ENCODE measurements at regions not wholly inside any gene's neighbourhood (a gene's known extent, or its start where the extent isn't known, plus 50 kb on each side); places are given as distances from the start of the nearest gene placed in this dataset.

GRCh38 chr4:181161669-181162068 lies 1081.5 kb upstream of the TENM3 start:
- Histone ChIP-seq H3K9ac (ENCODE audit: control insufficient read depth, insufficient read depth, low read length) (no peak overlapping the region), H3K36me3 (ENCODE audit: control insufficient read depth in 2 of 2, insufficient read depth in 2 of 2, low read length in 1 of 2) (no peaks in the 10 kb centered on the region), H4K20me1 (ENCODE audit: control insufficient read depth, insufficient read depth) (no peaks in the 10 kb centered on the region), H3K4me1 (ENCODE audit: control insufficient read depth, insufficient read depth, low read length) (no peaks in the 10 kb centered on the region), H3K4me2 (ENCODE audit: control insufficient read depth, insufficient read depth) (no peak overlapping the region), H3K4me3 (no peak overlapping the region), H3K79me2 (ENCODE audit: control insufficient read depth, insufficient read depth, low read length) (no peaks in the 10 kb centered on the region), H3K9me3 (replicated peaks; ENCODE audit: control insufficient read depth, insufficient read depth, low read length) (no peaks in the 10 kb centered on the region), H3K27ac (ENCODE audit: control insufficient read depth, insufficient read depth) (no peak overlapping the region), H3K27me3 (replicated peaks in 1 of 2; ENCODE audit: control insufficient read depth in 2 of 2, insufficient read depth in 2 of 2, low read length in 1 of 2) (no peaks in the 10 kb centered on the region), H2AFZ (ENCODE audit: control insufficient read depth, low read depth, low read length) (no peak overlapping the region)
- in situ Hi-C loops (cut with MboI) (no loop called here), intact Hi-C loops (cut with micrococcal nuclease; ENCODE audit: unreplicated experiment) (no loop called here)
- ChIA-PET CTCF (interaction anchor here (1.4 kb wide), 1 partner anchor 16 kb away, joined by 5 read pairs; no protein-coding TSS in a partner anchor), POLR2A (no interaction called here), SMC1A (ENCODE audit: uncharacterized antibody, unreplicated experiment) (no interaction called here), RAD21 (ENCODE audit: unreplicated experiment) (interaction anchor here (0.9 kb wide), 1 partner anchor 39 kb away, joined by 3 read pairs; no protein-coding TSS in a partner anchor)
- WGBS (ENCODE audit: insufficient coverage, insufficient replicate concordance, low lambda C conversion rate, missing lambda C conversion rate), result 15% methylated on average over 4 of the region's 4 CpGs
- no TSS peak for BruUV-seq (replicated peaks)
- TF ChIP-seq, protein P1, sequence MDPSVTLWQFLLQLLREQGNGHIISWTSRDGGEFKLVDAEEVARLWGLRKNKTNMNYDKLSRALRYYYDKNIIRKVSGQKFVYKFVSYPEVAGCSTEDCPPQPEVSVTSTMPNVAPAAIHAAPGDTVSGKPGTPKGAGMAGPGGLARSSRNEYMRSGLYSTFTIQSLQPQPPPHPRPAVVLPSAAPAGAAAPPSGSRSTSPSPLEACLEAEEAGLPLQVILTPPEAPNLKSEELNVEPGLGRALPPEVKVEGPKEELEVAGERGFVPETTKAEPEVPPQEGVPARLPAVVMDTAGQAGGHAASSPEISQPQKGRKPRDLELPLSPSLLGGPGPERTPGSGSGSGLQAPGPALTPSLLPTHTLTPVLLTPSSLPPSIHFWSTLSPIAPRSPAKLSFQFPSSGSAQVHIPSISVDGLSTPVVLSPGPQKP (IDR thresholded peaks at IDR 0.05; ENCODE audit: low read depth, low read length), result no peak
- TF ChIP-seq BHLHE40 (IDR thresholded peaks at IDR 0.05; ENCODE audit: borderline replicate concordance in 1 of 2, low read depth in 2 of 2, low read length in 1 of 2) (no peak), RELA (IDR thresholded peaks at IDR 0.05; ENCODE audit: borderline replicate concordance, partially characterized antibody) (no peak), SMAD5 (IDR thresholded peaks at IDR 0.05; ENCODE audit: low read depth) (no peak)
- TF ChIP-seq, protein P2, sequence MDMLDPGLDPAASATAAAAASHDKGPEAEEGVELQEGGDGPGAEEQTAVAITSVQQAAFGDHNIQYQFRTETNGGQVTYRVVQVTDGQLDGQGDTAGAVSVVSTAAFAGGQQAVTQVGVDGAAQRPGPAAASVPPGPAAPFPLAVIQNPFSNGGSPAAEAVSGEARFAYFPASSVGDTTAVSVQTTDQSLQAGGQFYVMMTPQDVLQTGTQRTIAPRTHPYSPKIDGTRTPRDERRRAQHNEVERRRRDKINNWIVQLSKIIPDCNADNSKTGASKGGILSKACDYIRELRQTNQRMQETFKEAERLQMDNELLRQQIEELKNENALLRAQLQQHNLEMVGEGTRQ (IDR thresholded peaks at IDR 0.05; ENCODE audit: borderline replicate concordance, low read depth, low read length), result no peak
- no peak for DNase-seq (ENCODE audit: low read depth, low spot score)
- FAIRE-seq, result no peak
- no peak for ATAC-seq

GRCh38 chr4:181162266-181162665 lies 1080.9 kb upstream of the TENM3 start:
- no peaks in the 10 kb centered on the region for H3K4me1 ChIP-seq (ENCODE audit: control insufficient read depth, insufficient read depth, low read length)
- 2% methylated on average over 2 of the region's 2 CpGs for WGBS (ENCODE audit: insufficient coverage, insufficient replicate concordance, low lambda C conversion rate, missing lambda C conversion rate)
- H2AFZ ChIP-seq (ENCODE audit: control insufficient read depth, low read depth, low read length), result no peak overlapping the region
- no TSS peak for BruUV-seq (replicated peaks)
- ChIA-PET POLR2A (no interaction called here), RAD21 (ENCODE audit: unreplicated experiment) (interaction anchor here (0.9 kb wide), 1 partner anchor 40 kb away, joined by 3 read pairs; no protein-coding TSS in a partner anchor), SMC1A (ENCODE audit: uncharacterized antibody, unreplicated experiment) (no interaction called here), CTCF (interaction anchor here (0.6 to 1.4 kb wide), 2 partner anchors 17 to 47 kb away, joined by 3 to 5 read pairs; no protein-coding TSS in a partner anchor)
- intact Hi-C loops (cut with micrococcal nuclease; ENCODE audit: unreplicated experiment) (no loop called here), in situ Hi-C loops (cut with MboI) (no loop called here)
- H3K27ac ChIP-seq (ENCODE audit: control insufficient read depth, insufficient read depth), result no peak overlapping the region
- no peaks in the 10 kb centered on the region for H4K20me1 ChIP-seq (ENCODE audit: control insufficient read depth, insufficient read depth)
- H3K27me3 ChIP-seq (replicated peaks in 1 of 2; ENCODE audit: control insufficient read depth in 2 of 2, insufficient read depth in 2 of 2, low read length in 1 of 2), result no peaks in the 10 kb centered on the region
- DNase-seq (ENCODE audit: low read depth, low spot score) (no peak), FAIRE-seq (no peak), ATAC-seq (no peak)
- no peak overlapping the region for H3K4me2 ChIP-seq (ENCODE audit: control insufficient read depth, insufficient read depth)
- H3K79me2 ChIP-seq (ENCODE audit: control insufficient read depth, insufficient read depth, low read length), result no peaks in the 10 kb centered on the region
- TF ChIP-seq, protein P1 (IDR thresholded peaks at IDR 0.05; ENCODE audit: low read depth, low read length), result no peak
- no peak for TF ChIP-seq RCOR1 (conservative IDR thresholded peaks at IDR 0.05; ENCODE audit: low read depth, low read length)
- no peak for TF ChIP-seq TCF7 (IDR thresholded peaks at IDR 0.05; ENCODE audit: borderline replicate concordance)
- no peaks in the 10 kb centered on the region for H3K9me3 ChIP-seq (replicated peaks; ENCODE audit: control insufficient read depth, insufficient read depth, low read length)
- H3K36me3 ChIP-seq (ENCODE audit: control insufficient read depth in 2 of 2, insufficient read depth in 2 of 2, low read length in 1 of 2), result no peaks in the 10 kb centered on the region
- no peak overlapping the region for H3K9ac ChIP-seq (ENCODE audit: control insufficient read depth, insufficient read depth, low read length)
- no peak overlapping the region for H3K4me3 ChIP-seq

Measured in GM12878 (cell line).